WTC11 (cell line): ENCODE measurements at regions not wholly inside any gene's neighbourhood (a gene's known extent, or its start where the extent isn't known, plus 50 kb on each side); places are given as distances from the start of the nearest gene placed in this dataset.
"Not testable (repeated sequence)": the region's sequence is repeated elsewhere in the genome, so short reads cannot be mapped to it uniquely, and the experiment has no call there.

Source experiments
- ATAC-seq: fragments of 200-7000 bp; cut with Tn5 transposase; 2 replicates; pipeline ENCODE4 v1.10.0; 2021; ENCODE audit warnings: mild to moderate bottlenecking, moderate library complexity
- CTCF ChIA-PET: fragments of 300-600 bp; sonication (Branson Sonifier 250); formaldehyde crosslinking; loops from one replicate; lab custom pipeline; 2021; ENCODE audit warnings: antibody characterized with exemption; lab: Charles Lee
- POLR2A ChIA-PET: fragments of 350-600 bp; sonication (Branson Sonifier 250); formaldehyde crosslinking; loops from one replicate; lab custom pipeline; 2021; ENCODE audit warnings: antibody characterized with exemption; lab: Charles Lee
- DNase-seq: peaks from one replicate; pipeline ENCODE4 v3.0.0; 2021; ENCODE audit warnings: low spot score
- H3K27ac Mint-ChIP-seq: 2 replicates; pipeline ENCODE4 v1.8.0; 2021; ENCODE audit warnings: mixed read lengths
- H3K27me3 Mint-ChIP-seq: 2 replicates; pipeline ENCODE4 v1.8.0; 2021; ENCODE audit warnings: low read depth, mild to moderate bottlenecking, moderate library complexity, mixed read lengths
- H3K36me3 Mint-ChIP-seq: 2 replicates; pipeline ENCODE4 v1.8.0; 2021; ENCODE audit warnings: mixed read lengths
- H3K4me1 Mint-ChIP-seq: 2 replicates; pipeline ENCODE4 v1.8.0; 2022; ENCODE audit warnings: mixed read lengths
- H3K4me3 Mint-ChIP-seq: 2 replicates; pipeline ENCODE4 v1.8.0; 2021; ENCODE audit warnings: mild to moderate bottlenecking, moderate library complexity, mixed read lengths
- H3K9me3 Mint-ChIP-seq: 2 replicates; pipeline ENCODE4 v1.8.0; 2021; ENCODE audit warnings: mixed read lengths

GRCh38 chr1:143799568-143800187 lies 172.1 kb downstream of the FAM72C start:
- H3K27me3 Mint-ChIP-seq, DNase-seq, H3K4me3 Mint-ChIP-seq, H3K4me1 Mint-ChIP-seq, H3K9me3 Mint-ChIP-seq, H3K27ac Mint-ChIP-seq, CTCF ChIA-PET, POLR2A ChIA-PET, H3K36me3 Mint-ChIP-seq: not testable (repeated sequence)
- peak; percentile 68 for ATAC-seq

GRCh38 chr1:143796369-143796768 lies 175.4 kb downstream of the FAM72C start:
- POLR2A ChIA-PET, H3K4me3 Mint-ChIP-seq, ATAC-seq: not testable (repeated sequence)

GRCh38 chr1:143792047-143792937 lies 179.5 kb downstream of the FAM72C start:
- H3K4me1 Mint-ChIP-seq, H3K27me3 Mint-ChIP-seq, POLR2A ChIA-PET, H3K27ac Mint-ChIP-seq, CTCF ChIA-PET, H3K36me3 Mint-ChIP-seq, DNase-seq, H3K9me3 Mint-ChIP-seq, H3K4me3 Mint-ChIP-seq: not testable (repeated sequence)
- ATAC-seq, result peak; percentile 36; the same call in 1 of the 2 replicates

More at GRCh38 chr1:143796369-143796768, 175.4 kb downstream of the FAM72C start:
- H3K27me3 Mint-ChIP-seq, H3K4me1 Mint-ChIP-seq, H3K36me3 Mint-ChIP-seq, CTCF ChIA-PET, H3K27ac Mint-ChIP-seq, DNase-seq, H3K9me3 Mint-ChIP-seq: not testable (repeated sequence)

GRCh38 chr1:143786381-143786780 lies 185.4 kb downstream of the FAM72C start:
- H3K27ac Mint-ChIP-seq, H3K9me3 Mint-ChIP-seq, H3K4me1 Mint-ChIP-seq, H3K36me3 Mint-ChIP-seq, DNase-seq, CTCF ChIA-PET, H3K4me3 Mint-ChIP-seq, POLR2A ChIA-PET, H3K27me3 Mint-ChIP-seq, ATAC-seq: not testable (repeated sequence)

GRCh38 chr1:143785883-143786282 lies 185.9 kb downstream of the FAM72C start:
- POLR2A ChIA-PET, H3K27me3 Mint-ChIP-seq, H3K4me1 Mint-ChIP-seq, H3K27ac Mint-ChIP-seq, H3K4me3 Mint-ChIP-seq, DNase-seq, ATAC-seq, H3K36me3 Mint-ChIP-seq, H3K9me3 Mint-ChIP-seq, CTCF ChIA-PET: not testable (repeated sequence)

DNA sequence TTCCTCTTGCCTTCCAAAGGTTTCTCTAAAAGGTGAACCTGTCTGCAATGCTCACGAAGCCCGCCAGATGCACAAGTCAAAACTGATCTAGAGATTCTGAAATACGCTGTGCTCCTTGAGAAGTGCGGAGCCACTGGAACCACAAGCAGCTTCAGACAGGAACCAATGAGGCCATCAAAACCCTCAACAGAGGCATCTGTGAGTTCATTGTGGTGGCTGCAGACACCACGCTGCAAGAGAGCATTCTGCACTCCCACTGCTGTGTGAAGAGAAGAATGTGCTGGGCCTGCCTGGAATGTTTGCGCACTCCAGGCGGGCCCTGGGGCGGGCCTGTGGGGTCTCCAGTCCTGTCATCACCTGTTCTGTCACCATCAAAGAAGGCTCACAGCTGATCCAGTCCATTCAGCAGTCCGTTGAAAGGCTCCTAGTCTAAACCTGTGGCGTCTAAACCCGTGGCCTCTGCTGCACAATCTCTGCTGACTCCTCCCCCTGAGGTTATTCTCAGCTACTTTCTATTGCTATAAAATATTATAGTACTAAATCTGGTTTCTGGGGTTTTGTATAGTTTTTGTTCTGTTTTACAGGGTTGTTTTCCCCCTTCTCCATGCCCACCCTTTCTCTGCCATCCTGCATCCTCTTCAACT lies 187.4 kb downstream of the FAM72C start:
- CTCF ChIA-PET, H3K4me3 Mint-ChIP-seq, POLR2A ChIA-PET, ATAC-seq, DNase-seq, H3K36me3 Mint-ChIP-seq, H3K27me3 Mint-ChIP-seq, H3K27ac Mint-ChIP-seq, H3K4me1 Mint-ChIP-seq, H3K9me3 Mint-ChIP-seq: not testable (repeated sequence)

DNA sequence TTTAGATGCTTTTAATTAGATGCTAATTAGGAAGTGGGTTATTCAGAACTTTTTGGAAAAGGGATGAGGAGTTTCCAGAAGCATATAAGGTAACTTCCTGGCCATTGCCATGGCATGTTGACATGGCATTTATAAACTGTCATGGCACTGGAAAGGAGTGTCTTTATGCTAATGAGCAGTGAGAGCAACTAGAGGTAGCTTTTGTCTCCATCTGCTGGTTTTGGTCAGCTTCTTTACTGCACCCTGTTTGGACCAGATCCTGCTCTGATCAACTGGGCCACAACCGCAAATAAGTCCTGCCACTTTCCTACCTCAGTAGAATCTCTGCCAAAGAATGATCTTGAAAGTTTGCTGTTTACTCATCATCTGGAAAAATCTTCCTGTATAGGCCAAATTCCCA lies 193.6 kb downstream of the FAM72C start:
- H3K4me1 Mint-ChIP-seq, H3K36me3 Mint-ChIP-seq, H3K27me3 Mint-ChIP-seq, H3K4me3 Mint-ChIP-seq, DNase-seq, CTCF ChIA-PET, H3K27ac Mint-ChIP-seq, POLR2A ChIA-PET, H3K9me3 Mint-ChIP-seq: not testable (repeated sequence)
- peak; percentile 71 for ATAC-seq

DNA sequence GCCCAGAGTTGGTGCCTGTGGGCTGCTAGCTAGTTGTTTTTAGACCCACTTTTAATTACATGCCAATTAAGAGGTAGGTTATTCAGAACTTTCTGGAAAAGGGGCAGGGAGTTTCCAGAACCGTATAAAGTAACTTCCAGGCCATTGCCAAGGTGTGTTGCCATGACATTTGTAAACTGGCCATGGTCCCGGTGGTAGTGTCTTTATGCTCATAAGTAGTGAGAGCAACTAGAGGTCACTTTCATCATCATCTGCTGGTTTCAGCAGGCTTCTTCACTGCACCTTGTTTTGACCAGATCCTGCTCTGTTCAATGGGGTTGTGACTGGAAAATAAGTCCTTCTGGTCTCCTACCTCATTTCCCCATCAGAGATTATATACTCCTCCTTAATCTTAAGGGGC lies 207.0 kb downstream of the FAM72C start:
- not testable (repeated sequence) for H3K4me3 Mint-ChIP-seq

DNA sequence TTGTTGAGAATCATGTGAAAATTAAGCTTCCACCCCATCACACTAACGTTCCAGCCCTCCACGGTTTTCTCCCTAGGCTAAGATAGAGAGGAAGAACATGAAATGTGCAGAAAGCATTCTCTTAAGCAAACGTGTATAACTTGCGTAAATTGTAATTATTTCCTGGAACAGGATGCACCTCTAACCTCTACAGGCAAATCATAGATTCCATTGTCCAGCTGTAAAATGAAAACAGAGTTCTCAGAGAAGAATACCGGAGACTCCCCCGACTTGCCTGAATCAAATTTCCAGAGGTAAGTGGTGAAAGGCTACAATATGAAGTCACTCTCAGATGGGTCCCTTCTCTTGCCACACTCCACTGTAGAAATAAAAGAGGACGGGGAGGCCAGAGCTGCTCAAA lies 211.4 kb downstream of the FAM72C start:
- H3K36me3 Mint-ChIP-seq, ATAC-seq, H3K27me3 Mint-ChIP-seq, H3K4me1 Mint-ChIP-seq, H3K27ac Mint-ChIP-seq, H3K4me3 Mint-ChIP-seq, DNase-seq, CTCF ChIA-PET, H3K9me3 Mint-ChIP-seq, POLR2A ChIA-PET: not testable (repeated sequence)

More for the DNA sequence above, 207.0 kb downstream of the FAM72C start:
- H3K9me3 Mint-ChIP-seq, CTCF ChIA-PET, H3K36me3 Mint-ChIP-seq, H3K4me1 Mint-ChIP-seq, H3K27ac Mint-ChIP-seq, ATAC-seq, H3K27me3 Mint-ChIP-seq, POLR2A ChIA-PET, DNase-seq: not testable (repeated sequence)

DNA sequence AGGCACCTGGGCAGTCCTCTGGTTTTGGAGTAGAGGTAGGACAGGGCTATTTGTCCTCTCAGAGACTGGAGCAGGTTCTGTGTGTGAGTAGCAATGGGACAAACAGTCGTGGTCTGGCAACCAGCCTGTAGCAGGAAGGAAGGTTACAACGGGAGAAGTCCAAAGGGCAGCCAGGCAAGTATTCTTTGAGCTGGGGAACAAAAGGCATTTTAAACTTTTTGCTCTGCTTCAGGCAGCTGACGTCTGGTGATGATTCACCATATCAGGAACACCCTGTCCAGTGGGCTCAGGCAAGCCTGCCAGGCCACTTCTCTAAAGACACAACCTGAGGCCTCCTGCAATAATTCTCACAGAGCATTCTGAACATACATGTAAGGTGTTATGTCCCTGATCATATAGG lies 215.8 kb downstream of the FAM72C start:
- CTCF ChIA-PET, POLR2A ChIA-PET, H3K4me1 Mint-ChIP-seq, H3K27me3 Mint-ChIP-seq, H3K4me3 Mint-ChIP-seq, ATAC-seq, H3K27ac Mint-ChIP-seq, DNase-seq, H3K36me3 Mint-ChIP-seq: not testable (repeated sequence)
- peaks cover 23% of the 10 kb centered on the region for H3K9me3 Mint-ChIP-seq
